GM18870 (cell line): ENCODE measurements at regions not wholly inside any gene's neighbourhood (a gene's known extent, or its start where the extent isn't known, plus 50 kb on each side); places are given as distances from the start of the nearest gene placed in this dataset.
"Not testable (repeated sequence)": the region's sequence is repeated elsewhere in the genome, so short reads cannot be mapped to it uniquely, and the experiment has no call there.

Experiments
- ATAC-seq: cut with Tn5 transposase; IDR thresholded peaks from one replicate; pipeline ENCODE4 v1.9.1; 2021; ENCODE audit warnings: moderate library complexity; ENCODE audit not compliant: unreplicated experiment

- no peak for ATAC-seq
Measured at GRCh38 chr11:130671801-130672700, 223.6 kb downstream of the ADAMTS15 start.

- ATAC-seq: no peak
Measured at GRCh38 chr11:130672911-130673310, 224.5 kb downstream of the ADAMTS15 start.

DNA sequence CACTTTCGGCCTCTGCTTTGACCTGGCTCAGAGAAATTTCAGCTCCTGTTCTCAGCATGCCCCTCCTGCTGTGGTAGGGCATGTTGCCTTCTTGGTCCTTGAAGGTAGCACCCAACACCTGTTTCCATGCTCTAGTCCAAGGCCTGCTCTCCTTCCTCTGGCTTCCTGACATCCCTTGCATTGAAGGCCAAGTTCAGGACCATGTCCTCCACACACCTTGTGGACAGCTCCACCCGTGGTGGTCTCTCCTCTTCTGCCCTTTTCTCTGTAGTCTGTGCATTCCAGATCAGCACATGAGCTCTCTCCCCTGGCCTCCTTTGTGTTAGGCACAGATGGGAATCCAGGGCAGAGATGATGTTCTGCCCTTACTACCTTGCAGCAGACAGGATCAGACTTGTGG is 225.3 kb downstream of the ADAMTS15 start:
- no peak for ATAC-seq

- no peak for ATAC-seq
Measured at GRCh38 chr11:130674686-130675308, 226.4 kb downstream of the ADAMTS15 start.

- ATAC-seq: no peak
Measured at GRCh38 chr11:130675371-130675821, 227.0 kb downstream of the ADAMTS15 start.

- no peak for ATAC-seq
Measured at GRCh38 chr11:130675917-130676316, 227.5 kb downstream of the ADAMTS15 start.

DNA sequence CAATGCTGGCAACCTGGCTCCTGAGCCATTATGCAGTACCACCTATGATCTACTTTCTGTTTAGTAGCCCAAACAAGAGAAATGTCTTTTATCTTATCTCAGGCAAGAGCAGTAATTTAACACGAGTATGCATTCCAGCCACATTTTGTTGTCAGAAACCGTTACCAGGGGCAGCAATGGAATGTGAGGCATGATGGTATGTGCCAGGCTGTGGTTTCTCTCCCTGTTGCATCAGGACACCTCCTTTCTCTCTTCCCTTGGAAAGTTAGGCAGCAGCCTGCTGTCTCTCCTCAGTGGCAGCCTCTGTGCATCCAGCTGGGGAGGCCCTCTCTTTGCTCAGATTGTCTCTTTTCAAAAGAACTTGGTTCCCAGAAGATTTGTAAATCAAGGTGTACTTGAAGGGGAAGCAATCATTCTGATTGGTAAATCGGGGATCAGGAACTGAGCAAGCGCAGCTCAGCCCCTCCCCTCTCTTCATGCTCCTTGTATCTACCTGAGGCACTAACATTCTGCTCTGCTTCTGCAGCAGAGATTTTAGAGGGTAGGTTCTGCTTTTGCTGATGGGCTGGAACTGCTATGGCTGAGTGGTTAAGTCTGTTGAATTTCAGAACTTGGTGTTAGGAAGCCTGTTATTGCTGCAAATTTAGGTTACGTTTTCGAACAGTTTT is 229.2 kb downstream of the ADAMTS15 start:
- no peak for ATAC-seq

GRCh38 chr11:130679247-130679646 is 230.8 kb downstream of the ADAMTS15 start:
- no peak for ATAC-seq

GRCh38 chr11:130682471-130682870 is 233.8 kb downstream of the SNX19 start:
- ATAC-seq: not testable (repeated sequence)

- no peak for ATAC-seq
Measured at GRCh38 chr11:130689222-130689908, 226.9 kb downstream of the SNX19 start.

DNA sequence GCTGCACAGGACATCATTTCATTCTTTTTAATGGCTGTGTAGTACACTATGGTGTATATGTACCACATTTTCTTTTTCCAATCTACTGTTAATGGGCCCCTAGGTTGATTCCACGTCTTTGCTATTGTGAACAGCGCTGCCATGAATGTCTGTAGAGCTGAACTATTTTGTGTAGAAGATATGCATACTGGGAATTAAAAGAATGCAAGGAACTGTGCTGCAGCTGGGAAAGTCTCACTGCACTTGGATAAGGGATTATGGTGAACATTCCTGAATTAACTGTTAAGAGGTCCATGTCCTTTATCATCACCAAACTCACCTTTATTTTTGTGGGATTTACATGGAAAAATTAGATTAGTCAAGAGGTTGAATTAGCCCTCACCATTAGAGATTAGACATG is 224.7 kb downstream of the SNX19 start:
- ATAC-seq: no peak

GRCh38 chr11:130692220-130692619 is 224.1 kb downstream of the SNX19 start:
- no peak for ATAC-seq

DNA sequence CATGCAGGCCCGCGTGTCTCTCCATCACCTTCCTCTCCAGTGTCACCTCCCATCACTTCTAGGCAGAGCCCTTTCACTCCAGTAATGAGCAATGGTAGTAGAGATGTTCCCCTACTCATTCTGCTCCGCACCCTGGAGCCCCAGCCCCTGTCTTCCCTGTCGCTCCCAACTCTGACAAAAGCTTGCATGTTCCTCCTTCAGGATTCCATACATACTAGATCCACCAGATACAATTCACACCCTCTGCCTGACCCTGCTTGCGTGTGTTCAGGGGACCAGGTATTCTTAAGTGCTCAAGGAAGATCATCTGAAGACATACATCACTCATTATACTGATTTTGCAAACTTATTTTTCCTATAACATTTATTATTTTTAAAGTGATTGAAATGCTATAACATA is 222.7 kb downstream of the SNX19 start:
- ATAC-seq: no peak

- no peak for ATAC-seq
Measured at GRCh38 chr11:130694488-130695045, 221.7 kb downstream of the SNX19 start.

DNA sequence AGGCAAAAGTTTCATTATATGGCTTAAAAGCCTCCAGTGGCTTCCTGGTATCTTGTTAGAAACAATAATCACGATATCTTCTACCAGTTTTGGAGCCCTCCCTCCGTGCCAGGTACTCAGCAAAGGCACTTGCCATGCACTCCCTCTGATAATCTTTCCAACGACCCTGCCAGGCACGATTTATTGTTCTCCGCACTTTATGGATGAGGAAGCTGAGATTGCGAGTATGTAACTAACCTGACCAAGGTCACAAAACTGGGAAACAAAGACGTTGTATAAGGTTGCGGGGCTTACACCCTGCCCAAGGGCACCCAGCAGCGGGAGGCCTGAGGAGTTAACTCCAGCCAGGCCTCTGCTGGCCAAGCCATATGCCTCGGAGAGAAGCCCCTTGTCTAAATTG is 218.1 kb downstream of the SNX19 start:
- ATAC-seq: no peak

DNA sequence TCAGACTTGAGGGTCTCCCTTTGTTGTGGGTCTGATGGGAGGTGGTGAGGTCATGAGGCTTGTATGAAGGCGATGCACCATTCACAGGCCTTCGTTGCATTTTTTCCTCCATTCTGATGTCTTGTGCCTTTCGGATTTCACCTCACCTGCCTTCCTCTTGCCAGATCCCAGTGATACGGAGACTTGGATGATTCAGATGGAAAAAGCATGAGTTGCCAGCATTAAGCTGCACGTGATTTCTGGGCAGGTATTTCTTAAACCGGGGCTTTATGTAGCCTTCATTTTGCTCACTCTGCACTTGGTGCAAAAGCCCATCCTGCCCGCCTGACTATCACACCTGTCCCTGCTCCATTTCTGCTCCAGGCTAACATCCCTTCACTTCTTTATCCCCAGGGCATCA is 216.7 kb downstream of the SNX19 start:
- no peak for ATAC-seq

DNA sequence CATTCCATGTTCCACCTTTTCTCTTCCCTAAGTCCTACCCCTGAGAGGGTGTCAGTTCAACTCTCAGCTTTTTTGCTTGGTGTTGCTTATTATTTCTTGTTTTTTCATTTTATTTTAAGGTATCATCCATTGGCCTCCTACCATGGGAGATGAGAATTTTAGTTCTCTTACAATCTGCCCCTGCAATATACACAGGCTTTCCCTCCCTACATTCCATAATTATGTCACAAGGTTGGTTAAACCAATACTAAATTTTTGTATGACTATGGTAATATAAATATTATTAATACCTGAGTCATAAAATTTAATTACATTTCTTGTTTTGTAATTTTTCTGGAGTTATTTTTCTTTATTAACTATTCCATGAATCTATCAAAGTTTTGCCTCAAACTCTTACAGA is 216.2 kb downstream of the SNX19 start:
- no peak for ATAC-seq

GRCh38 chr11:130703489-130704190 is 212.6 kb downstream of the SNX19 start:
- no peak for ATAC-seq

- no peak for ATAC-seq
Measured at GRCh38 chr11:130705670-130706421, 210.4 kb downstream of the SNX19 start.
